HG02938 (cell line): ENCODE measurements at regions not wholly inside any gene's neighbourhood (a gene's known extent, or its start where the extent isn't known, plus 50 kb on each side); places are given as distances from the start of the nearest gene placed in this dataset.
A peak's percentile ranks its signal among the peaks of the same experiment; 100 is the strongest.
"Not testable (repeated sequence)": the region's sequence is repeated elsewhere in the genome, so short reads cannot be mapped to it uniquely, and the experiment has no call there.

Experiments
- ATAC-seq: cut with Tn5 transposase; IDR thresholded peaks from one replicate; pipeline ENCODE4 v1.9.1; 2021; ENCODE audit warnings: mild to moderate bottlenecking, moderate library complexity; ENCODE audit not compliant: unreplicated experiment

DNA sequence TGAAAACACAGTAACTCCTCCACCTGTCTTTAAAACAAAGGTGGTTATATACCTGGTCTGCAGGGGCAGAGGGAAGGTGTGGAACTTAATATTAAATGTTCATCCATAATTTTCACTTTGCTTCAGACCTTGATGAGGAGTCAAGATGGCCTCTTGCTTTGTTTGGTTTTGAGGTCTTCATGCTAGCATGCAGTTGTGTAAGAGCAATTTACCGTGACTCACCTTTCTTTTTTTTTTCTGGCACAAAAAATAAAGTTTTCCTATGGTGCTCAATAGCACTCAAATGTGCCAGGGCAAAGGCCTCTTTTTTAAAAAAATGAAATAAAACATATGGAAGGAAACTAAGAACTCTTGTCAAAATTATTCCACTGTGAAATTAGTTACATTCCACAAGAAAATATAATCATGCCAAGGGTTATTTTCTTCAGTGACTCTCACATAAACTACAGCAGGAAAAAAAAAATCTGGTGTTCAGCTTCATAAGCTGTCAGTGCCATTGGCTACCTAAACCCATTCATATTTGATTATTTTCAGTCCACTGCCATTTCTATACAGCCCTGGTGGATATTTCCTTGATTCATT, 128.2 kb downstream of the SLC7A11 start:
- ATAC-seq, result peak; percentile 19

DNA sequence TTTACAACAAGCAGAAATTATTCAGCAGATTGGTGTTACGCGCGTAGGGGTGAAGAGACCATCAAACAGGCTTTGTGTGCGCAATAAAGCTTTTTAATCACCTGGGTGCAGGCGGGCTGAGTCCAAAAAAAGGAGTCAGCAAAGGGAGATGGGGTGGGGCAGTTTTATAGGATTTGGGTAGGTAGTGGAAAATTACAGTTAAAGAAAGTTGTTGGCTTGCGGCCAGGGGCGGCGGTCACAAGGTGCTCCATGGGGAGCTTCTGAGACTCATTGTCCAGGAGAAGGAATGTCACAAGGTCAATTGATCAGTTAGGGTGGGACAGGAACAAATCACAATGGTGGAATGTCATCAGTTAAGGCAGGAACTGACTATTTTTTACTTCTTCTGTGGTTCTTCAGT, 129.3 kb downstream of the SLC7A11 start:
- ATAC-seq, result not testable (repeated sequence)

DNA sequence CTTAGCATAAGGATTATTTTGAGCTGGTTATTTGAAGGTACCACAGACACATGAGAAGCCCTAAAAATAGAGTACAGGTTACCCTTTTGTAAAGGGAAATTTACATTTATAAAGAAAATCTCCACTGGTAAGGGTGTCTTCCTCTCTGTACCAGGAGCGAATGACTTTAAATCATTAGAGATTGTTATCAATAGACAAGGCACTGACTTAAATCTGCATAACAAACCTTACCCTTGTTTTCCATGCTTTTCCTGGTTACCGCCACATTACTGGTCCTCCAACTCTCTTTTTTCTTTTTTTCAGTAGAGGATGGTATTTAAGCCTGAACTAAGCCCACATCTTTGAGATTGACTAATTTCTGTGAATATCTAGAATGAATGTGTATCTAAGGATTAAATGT, 129.8 kb downstream of the SLC7A11 start:
- no peak for ATAC-seq

- ATAC-seq, result no peak
These were observed 130.6 kb downstream of the SLC7A11 start for GRCh38 chr4:138111462-138112000.

DNA sequence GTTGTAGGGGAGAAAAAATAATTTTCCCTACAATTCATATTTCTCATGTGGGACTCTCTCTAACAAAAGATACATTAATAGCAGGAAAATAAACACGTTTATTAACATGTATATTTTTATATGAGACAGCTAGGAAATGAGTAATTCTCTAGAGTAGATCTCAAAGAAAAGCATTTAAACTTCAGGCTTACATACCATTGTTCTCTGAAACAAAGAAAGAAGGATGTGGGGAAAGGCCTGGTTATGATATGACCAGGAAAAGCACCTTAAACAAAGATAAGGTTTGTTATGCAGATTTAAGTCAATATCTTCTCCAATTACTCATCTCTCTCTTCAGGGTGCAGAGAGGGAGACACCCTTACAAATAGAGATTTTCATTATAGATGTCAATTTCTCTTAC, 131.3 kb downstream of the SLC7A11 start:
- no peak for ATAC-seq

DNA sequence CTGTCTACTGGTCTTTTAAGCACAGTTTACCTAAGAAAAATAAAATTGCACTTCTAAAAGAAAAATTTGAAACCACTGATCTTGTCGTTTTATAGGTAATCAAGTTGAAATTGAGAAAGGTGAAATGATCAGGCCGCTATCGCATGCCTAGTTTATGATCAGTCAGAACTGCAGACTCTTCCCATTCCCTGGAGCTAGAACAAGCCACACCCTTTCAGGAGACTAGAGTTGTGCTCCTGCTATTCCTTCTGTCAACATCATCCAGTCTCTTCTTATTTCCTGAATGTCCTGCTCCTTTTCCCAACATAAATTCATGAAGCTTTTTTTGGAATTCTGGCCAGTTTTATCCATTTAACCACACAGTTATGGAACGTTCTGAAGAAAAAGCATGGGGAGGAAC, 135.1 kb downstream of the SLC7A11 start:
- no peak for ATAC-seq

DNA sequence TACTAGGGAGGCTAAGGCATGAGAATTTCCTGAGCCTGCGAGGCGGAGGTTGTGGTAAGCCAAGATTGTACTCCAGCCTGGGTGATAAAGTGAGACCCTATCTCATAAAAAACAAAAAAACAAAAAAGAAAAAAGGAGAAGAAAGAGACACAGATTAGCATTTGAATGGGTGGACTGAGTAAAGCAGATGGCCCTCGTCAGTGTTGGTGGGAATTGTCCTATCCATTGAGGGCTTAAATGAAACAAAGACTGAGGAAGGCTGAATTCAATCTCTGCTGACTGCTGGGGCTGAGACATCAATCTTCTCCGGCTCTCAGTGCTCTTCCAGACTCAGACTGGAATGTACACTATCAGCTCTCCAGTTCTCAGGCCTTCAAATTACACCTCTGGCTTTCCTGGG, 136.8 kb downstream of the SLC7A11 start:
- no peak for ATAC-seq

GRCh38 chr4:138104284-138104680, 137.9 kb downstream of the SLC7A11 start:
- no peak for ATAC-seq

GRCh38 chr4:138103597-138104283, 138.4 kb downstream of the SLC7A11 start:
- ATAC-seq, result no peak

- ATAC-seq, result no peak
These were observed 142.8 kb downstream of the SLC7A11 start for GRCh38 chr4:138099385-138099784.

DNA sequence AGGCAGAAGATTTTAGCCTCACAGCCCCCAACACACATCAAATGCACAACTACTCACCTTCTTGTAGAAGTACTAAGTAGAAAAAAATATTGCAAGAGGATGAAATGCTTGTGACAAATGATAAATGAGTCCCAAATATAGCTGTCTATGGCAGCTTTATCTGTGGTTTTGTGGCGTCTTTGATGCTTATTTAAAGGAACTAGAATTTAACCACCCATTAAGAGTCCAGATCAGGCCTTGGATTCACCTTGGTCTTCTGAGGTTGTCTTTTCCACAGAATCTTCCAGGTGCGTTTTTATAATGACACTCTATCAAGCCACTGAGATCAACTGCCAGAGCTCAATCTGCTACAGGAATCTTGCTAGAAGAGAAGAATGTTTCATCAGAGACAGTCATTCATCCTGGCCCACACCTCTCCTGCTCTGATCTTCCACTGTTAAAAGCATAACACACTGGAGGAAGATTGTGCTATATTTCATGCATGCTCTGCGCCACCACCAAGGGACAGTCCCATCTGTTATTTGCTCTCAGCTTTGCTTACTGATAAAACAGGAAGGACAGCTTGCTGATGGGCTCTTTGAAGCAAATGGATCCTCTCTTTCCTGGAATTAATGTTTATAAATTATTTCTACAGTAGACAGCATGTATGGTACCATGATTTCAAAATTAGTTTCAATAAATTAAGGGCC, 144.1 kb downstream of the SLC7A11 start:
- ATAC-seq, result no peak

GRCh38 chr4:138096384-138097062, 145.6 kb downstream of the SLC7A11 start:
- no peak for ATAC-seq

DNA sequence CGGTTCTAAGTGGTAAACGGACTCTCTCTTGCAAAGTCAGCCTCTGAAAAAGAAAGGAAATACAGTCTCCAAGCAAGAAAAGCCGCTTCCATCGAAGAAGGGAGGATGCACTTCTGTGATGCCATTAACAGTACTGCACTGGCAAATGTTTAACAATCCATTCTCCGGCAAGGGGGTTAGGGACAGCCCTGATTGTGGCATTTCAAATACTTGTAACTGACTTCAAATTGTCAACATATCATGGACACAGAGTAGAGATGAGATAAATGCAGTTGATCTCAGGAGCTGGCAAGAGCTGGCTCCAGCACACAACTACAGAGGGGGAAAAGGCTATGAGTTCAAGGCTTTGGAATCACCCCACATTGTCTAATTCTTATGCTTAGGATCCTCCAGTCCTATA, 146.8 kb downstream of the SLC7A11 start:
- ATAC-seq, result no peak

- no peak for ATAC-seq
These were observed 150.1 kb downstream of the SLC7A11 start for GRCh38 chr4:138092060-138092459.

DNA sequence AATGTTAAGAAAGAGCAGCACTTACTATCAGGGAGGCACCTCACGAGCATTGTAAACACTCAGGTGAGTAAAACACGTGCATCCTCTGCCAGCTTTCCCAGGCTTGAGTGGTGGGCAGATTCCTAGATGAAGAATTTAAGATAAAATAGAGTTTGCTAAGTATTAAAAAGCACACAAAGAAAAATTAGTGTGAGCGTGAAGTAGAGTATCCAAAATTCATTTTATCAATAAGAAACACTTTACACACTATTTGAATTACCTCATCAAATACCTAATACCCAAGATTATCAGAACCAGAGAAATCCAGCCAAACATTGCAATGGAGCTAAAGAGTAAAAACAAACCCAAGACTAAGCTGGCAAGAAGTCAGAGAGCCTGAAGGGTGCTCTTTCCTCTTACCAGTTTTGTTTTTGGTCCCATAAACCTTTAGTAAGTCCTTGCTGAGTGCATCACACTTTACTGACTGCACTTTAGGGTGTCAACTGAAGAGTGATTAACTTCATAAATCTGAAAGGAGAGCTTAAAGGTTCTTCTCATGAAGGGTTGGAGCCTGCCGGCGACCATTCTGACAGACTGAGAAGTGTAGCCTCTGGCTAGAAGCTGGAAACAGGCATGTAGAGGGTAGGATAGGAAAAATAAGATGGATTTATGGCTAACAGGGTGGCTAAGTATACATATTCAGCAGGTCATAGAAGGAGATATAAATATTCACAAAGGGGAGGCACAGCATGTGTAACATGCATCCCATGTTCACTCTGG, 151.1 kb downstream of the SLC7A11 start:
- ATAC-seq, result no peak

DNA sequence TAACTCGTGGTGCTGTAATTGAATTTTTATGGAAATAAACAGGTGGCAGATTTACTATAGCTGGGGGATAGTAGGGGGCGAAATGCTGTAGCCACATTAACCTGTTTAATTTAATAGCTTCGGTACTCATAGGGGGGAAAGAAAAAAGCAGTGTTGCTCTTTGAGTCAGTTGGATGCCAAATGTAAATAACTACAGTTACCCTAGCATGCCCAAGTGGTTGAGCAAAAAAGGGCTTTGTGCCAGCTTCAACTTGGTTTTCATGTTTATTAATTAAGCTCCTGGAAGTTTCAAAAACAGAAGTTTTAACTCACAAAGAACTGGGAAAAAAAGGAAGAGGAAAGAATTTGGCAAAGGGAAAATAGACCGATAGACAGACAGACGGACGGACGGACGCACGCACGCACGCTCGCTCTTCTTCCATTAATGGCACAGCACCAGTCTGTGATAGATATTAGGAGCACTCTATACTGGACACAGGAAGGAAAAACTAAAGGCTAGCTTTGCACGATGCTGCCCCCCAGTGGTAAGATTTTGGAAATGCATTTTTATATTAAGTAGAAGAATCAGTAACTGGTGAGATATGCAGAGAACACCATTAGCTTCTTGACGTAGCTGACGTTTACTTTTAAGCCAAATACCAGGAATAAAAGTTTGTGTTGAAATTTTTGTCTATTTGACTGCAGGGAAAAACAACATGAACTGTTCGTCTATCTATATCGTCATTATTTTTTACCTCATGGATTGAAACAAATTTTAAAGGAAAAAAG, 151.8 kb downstream of the SLC7A11 start:
- peak; percentile 78 for ATAC-seq

DNA sequence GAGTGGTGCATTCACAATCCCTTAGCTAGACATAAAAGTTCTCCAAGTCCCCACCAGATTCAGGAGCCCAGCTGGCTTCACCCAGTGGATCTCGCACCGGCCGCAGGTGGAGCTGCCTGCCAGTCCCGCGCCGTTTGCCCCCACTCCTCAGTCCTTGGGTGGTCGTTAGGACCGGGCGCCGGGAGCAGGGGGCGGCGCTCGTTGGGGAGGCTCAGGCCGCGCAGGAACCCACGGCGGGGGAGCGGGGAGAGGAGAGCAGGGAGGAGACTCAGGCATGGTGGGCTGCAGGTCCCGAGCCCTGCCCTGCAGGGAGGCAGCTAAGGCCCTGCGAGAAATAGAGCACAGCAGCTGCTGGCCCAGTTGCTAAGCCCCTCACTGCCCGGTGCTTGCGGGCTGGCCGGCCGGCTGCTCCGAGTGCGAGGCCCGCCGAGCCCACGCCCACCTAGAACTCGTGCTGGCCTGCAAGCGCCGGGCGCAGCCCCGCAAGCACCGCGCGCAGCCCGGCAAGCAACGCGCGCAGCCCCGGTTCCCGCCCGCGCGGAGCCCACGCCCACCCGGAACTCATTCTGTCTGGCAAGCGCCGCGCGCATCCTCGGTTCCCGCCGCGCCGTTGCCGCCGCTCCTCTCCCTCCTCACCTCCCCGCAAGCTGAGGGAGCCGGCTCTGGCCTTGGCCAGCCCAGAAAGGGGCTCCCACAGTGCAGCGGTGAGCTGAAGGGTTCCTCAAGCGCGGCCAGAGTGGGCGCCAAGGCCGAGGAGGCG, 153.5 kb downstream of the SLC7A11 start:
- ATAC-seq, result no peak

DNA sequence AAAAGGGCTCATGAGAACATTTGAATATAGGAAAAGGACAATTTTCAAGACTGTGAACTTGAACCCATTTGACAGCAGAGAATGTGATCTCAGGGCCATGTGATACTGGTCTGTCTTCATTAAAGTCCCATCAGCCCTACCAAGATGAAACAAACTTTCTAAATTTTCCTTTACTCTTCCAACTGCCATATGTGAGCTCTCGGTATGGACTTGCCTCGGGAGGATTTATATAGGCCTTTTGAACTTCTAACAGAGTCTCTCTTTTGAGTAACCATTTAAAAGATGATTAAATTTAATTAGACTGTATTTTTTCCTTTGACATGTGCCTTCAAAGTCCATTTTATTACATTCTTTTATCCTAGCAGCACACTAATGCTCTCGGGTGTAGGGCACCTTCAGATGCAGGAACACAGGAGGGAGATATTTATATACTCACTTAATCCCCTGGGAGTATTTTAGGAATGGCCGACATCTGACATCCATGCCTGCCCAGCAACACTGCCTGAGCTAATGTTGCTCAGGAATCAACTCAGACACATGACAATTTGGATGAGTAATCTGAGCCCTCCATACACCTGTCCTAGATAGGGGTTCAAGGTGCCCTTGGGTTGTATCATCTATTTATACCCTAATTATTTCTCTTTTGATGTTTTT, 155.0 kb downstream of the SLC7A11 start:
- no peak for ATAC-seq

DNA sequence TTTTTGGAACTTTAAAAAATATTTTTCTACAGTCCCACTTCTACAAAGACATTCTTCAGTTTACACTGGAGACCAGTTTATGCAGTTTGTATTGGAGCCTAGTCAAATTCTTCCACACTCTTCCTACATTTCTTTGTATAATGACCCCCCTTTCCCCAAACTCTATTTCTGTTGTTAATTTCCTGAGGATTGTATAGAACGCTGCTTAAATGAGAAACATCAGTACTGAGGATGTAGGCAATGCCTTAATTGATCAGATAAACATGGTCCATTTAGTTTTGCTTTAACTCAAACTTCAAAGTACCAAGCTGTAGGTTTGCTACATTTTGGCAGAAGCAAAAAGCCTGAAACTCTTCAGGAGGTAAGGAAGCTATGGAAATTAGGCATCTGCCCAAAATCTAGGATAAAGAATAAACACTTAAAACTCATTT, 155.5 kb downstream of the SLC7A11 start:
- ATAC-seq, result no peak
